Fibroblast of lung (primary cell): ENCODE measurements at regions not wholly inside any gene's neighbourhood (a gene's known extent, or its start where the extent isn't known, plus 50 kb on each side); places are given as distances from the start of the nearest gene placed in this dataset.

Experiments
- EZH2 ChIP-seq: IDR thresholded peaks from 2 replicates; pipeline ENCODE4 v1.5.1; 2012; ENCODE audit warnings: low read length, control low read depth, mild to moderate bottlenecking; ENCODE audit errors: missing control alignments
- TF ChIP-seq, protein P1 (sequence below), 2 donors: IDR thresholded peaks in 1 of 2; conservative IDR thresholded peaks in 1 of 2; 1 replicate in 1 of 2; 2 replicates in 1 of 2; pipeline ENCODE4 v1.5.1; 2011 to 2012; ENCODE audit warnings: low read length in 2 of 2, control low read depth in 1 of 2, inconsistent platforms in 1 of 2, low read depth in 1 of 2, mild to moderate bottlenecking in 1 of 2

DNA sequence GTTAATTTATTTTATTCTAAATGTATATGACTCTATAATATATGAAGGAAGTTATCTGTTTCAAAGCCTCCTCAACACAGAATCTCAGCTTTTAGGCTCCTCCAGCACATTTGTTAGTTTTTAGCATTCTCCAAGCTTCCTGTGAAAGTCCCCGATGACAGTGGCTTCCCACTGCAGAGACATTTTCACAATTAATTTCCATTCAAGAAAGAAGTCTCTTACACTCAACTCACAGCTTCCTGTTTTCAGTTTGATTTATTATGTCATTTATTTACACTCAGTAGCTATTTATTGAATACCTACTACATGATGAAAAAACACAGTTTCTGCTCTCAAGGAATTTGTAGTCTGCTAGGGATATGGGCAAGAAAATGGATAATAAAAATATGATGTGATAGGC, 2228.2 kb upstream of the WWC1 start:
- TF ChIP-seq, protein P1, sequence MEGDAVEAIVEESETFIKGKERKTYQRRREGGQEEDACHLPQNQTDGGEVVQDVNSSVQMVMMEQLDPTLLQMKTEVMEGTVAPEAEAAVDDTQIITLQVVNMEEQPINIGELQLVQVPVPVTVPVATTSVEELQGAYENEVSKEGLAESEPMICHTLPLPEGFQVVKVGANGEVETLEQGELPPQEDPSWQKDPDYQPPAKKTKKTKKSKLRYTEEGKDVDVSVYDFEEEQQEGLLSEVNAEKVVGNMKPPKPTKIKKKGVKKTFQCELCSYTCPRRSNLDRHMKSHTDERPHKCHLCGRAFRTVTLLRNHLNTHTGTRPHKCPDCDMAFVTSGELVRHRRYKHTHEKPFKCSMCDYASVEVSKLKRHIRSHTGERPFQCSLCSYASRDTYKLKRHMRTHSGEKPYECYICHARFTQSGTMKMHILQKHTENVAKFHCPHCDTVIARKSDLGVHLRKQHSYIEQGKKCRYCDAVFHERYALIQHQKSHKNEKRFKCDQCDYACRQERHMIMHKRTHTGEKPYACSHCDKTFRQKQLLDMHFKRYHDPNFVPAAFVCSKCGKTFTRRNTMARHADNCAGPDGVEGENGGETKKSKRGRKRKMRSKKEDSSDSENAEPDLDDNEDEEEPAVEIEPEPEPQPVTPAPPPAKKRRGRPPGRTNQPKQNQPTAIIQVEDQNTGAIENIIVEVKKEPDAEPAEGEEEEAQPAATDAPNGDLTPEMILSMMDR (conservative IDR thresholded peaks at IDR 0.05 in 1 of 2, IDR thresholded peaks at IDR 0.05 in 1 of 2; ENCODE audit: low read depth in 1 of 2, low read length in 2 of 2), result no peak
- no peak for TF ChIP-seq EZH2
